ENCODE measurements at regions not wholly inside any gene's neighbourhood (a gene's known extent, or its start where the extent isn't known, plus 50 kb on each side); places are given as distances from the start of the nearest gene placed in this dataset.

- no peak for DNase-seq (ENCODE audit: low read depth)
- TF ChIP-seq CTCF (IDR thresholded peaks at IDR 0.05; ENCODE audit: low read length, missing control alignments) = no peak
- no peak overlapping the region for H3K4me3 ChIP-seq (replicated peaks; ENCODE audit: low read depth, low read length)
Observed at GRCh38 chr7:25946181-25946580, 205.8 kb upstream of the NFE2L3 start.

GRCh38 chr7:25947669-25948516 is 204.1 kb upstream of the NFE2L3 start:
- DNase-seq (ENCODE audit: low read depth) = no peak
- TF ChIP-seq CTCF (IDR thresholded peaks at IDR 0.05; ENCODE audit: low read length, missing control alignments) = no peak
- H3K4me3 ChIP-seq (replicated peaks; ENCODE audit: low read depth, low read length) = no peak overlapping the region

- DNase-seq (ENCODE audit: low read depth) = no peak
- no peak for TF ChIP-seq CTCF (IDR thresholded peaks at IDR 0.05; ENCODE audit: low read length, missing control alignments)
- H3K4me3 ChIP-seq (replicated peaks; ENCODE audit: low read depth, low read length) = peak overlapping the region; percentile 63
Observed at GRCh38 chr7:25949736-25950487, 202.1 kb upstream of the NFE2L3 start.

GRCh38 chr7:25950488-25951413 is 201.2 kb upstream of the NFE2L3 start:
- H3K4me3 ChIP-seq (replicated peaks; ENCODE audit: low read depth, low read length) = peak overlapping the region; percentile 63
- DNase-seq (ENCODE audit: low read depth) = peak; percentile 70
- TF ChIP-seq CTCF (IDR thresholded peaks at IDR 0.05; ENCODE audit: low read length, missing control alignments) = no peak

- no peak for TF ChIP-seq CTCF (IDR thresholded peaks at IDR 0.05; ENCODE audit: low read length, missing control alignments)
- peak overlapping the region; percentile 46 for H3K4me3 ChIP-seq (replicated peaks; ENCODE audit: low read depth, low read length)
- no peak for DNase-seq (ENCODE audit: low read depth)
Observed at GRCh38 chr7:25951414-25952260, 200.4 kb upstream of the NFE2L3 start.
